Left lung (tissue), 4 donors: ENCODE measurements at regions not wholly inside any gene's neighbourhood (a gene's known extent, or its start where the extent isn't known, plus 50 kb on each side); places are given as distances from the start of the nearest gene placed in this dataset.
"Not testable (repeated sequence)": the region's sequence is repeated elsewhere in the genome, so short reads cannot be mapped to it uniquely, and the experiment has no call there.

Experiments used
- ATAC-seq: fragments of 200-7000 bp; cut with Tn5 transposase; one replicate; pipeline ENCODE4 v1.9.1; 2020; ENCODE audit warnings: moderate library complexity
- DNase-seq, 4 donors: peaks; one replicate each; pipeline ENCODE4 v3.0.0-alpha.2; 2013 to 2020
- H3K27ac ChIP-seq, 2 donors: fragments of 200-600 bp; sonication (generic) in 1 of 2; one replicate each; pipeline versions ENCODE4 v1.5.0 to v1.8.0; 2020 to 2021
- H3K27me3 ChIP-seq, 2 donors: fragments of 200-600 bp; sonication (generic) in 1 of 2; one replicate each; pipeline versions ENCODE4 v1.5.0 to v1.8.0; 2020 to 2021
- H3K36me3 ChIP-seq, 2 donors: fragments of 200-600 bp; sonication (generic) in 1 of 2; one replicate each; pipeline versions ENCODE4 v1.5.0 to v1.8.0; 2020 to 2021
- H3K4me1 ChIP-seq, 2 donors: fragments of 200-600 bp; one replicate each; pipeline ENCODE4 v1.8.0; 2021
- H3K4me3 ChIP-seq, 2 donors: fragments of 200-600 bp; sonication (generic) in 1 of 2; one replicate each; pipeline versions ENCODE4 v1.5.0 to v1.8.0; 2020 to 2021; ENCODE audit warnings: mild to moderate bottlenecking in 1 of 2
- H3K9me3 ChIP-seq, 2 donors: fragments of 200-600 bp; sonication (generic) in 1 of 2; one replicate each; pipeline versions ENCODE4 v1.5.0 to v1.8.0; 2020 to 2021
- intact Hi-C, 2 donors: fragments of 100-400 bp; cut with DNase I; formaldehyde crosslinking; loops; one replicate each; pipeline versions ENCODE4 v1.11.2 to v1.14.2; 2022
- TF ChIP-seq, protein P1 (sequence below), 2 donors: fragments of 200-600 bp; sonication (generic) in 1 of 2; IDR thresholded peaks; one replicate each; pipeline versions ENCODE4 v1.5.0 to v1.8.0; 2021; ENCODE audit warnings: antibody characterized with exemption in 2 of 2
- donor health status: DM: no; HTN: yes; CAD: no.
- donor health status: DM: no; HTN: no; CAD: no.

DNA sequence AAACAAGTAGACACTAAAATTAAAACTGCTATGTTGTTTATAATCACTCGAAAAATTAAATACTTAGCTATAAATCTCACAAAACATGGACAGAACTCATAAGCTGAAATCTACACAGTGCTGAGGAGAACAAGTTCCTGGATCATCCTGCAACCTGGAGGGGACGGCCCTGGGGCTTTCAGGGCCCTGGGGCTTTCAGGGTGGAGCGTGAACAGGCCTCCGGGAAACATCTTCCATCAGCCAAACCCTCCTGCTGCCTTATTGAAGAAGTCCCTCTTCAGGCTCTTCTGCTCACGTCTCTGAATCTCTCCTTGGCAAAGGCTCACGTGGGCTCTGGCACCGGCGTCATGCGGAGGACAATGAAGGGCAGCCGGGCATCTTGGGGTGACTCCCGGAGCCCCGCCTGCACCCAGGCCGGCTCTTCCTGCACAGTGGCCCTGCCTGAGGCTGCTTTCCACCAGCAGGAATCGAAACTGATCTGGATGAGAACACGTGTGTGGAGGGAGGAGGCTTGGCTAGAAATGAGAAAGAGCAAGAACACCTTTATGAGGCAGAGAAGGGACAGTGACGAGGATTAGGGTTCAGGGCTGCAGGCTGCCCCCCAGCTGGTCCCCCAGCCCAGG is 127.3 kb downstream of the CDRT15L2 start:
- Histone ChIP-seq H3K36me3 (no peaks in the 10 kb centered on the region), H3K27ac (no peak overlapping the region), H3K27me3 (peaks cover 0 to 7% of the 10 kb centered on the region in 2 donors), H3K4me1 (no peaks in the 10 kb centered on the region), H3K9me3 (no peaks in the 10 kb centered on the region), H3K4me3 (no peak overlapping the region)
- intact Hi-C loops, result no loop called here
- DNase-seq (no peak), ATAC-seq (no peak)
- TF ChIP-seq, protein P1, sequence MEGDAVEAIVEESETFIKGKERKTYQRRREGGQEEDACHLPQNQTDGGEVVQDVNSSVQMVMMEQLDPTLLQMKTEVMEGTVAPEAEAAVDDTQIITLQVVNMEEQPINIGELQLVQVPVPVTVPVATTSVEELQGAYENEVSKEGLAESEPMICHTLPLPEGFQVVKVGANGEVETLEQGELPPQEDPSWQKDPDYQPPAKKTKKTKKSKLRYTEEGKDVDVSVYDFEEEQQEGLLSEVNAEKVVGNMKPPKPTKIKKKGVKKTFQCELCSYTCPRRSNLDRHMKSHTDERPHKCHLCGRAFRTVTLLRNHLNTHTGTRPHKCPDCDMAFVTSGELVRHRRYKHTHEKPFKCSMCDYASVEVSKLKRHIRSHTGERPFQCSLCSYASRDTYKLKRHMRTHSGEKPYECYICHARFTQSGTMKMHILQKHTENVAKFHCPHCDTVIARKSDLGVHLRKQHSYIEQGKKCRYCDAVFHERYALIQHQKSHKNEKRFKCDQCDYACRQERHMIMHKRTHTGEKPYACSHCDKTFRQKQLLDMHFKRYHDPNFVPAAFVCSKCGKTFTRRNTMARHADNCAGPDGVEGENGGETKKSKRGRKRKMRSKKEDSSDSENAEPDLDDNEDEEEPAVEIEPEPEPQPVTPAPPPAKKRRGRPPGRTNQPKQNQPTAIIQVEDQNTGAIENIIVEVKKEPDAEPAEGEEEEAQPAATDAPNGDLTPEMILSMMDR (IDR thresholded peaks at IDR 0.05), result no peak

DNA sequence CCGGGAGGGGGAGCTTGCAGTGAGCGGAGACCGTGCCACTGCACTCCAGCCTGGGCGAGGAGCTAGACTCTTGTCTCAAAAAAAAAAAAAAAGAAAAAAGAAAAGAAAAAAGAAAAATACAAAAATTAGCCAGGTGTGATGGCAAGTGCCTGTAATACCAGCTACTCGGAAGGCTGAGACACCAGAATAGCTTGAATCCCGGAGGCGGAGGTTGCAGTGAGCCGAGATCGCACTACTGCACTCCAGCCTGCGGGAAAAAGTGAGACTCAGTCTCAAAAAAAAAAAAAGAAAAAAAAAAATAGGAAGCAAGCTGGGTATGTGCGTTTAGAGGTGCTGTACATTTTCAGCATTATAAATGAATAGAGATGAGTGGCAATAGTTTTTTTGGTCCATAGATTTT is 129.3 kb downstream of the CDRT15L2 start:
- ATAC-seq, DNase-seq, H3K4me3 ChIP-seq, H3K9me3 ChIP-seq, H3K27me3 ChIP-seq, H3K36me3 ChIP-seq, intact Hi-C loops, H3K27ac ChIP-seq, H3K4me1 ChIP-seq: not testable (repeated sequence)

DNA sequence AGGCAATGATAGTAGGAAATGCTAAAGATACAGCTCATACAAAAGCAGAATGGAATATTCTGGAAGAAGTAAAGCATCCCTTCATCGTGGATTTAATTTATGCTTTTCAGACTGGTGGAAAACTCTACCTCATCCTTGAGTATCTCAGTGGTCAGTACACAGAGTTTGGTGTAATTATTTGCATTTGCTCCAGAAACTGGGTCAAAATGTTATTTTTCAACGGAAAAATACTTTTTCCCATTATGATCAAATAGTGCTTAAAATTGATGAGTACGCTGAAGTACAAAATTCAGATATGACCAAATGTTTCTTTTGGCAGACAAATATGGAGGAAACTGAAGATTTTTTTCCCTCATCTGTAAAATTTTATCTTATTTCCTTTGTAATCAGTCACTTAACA is 137.0 kb downstream of the CDRT15L2 start:
- H3K4me3 ChIP-seq, H3K27me3 ChIP-seq, H3K9me3 ChIP-seq, DNase-seq, H3K36me3 ChIP-seq, H3K27ac ChIP-seq, H3K4me1 ChIP-seq, intact Hi-C loops, ATAC-seq: not testable (repeated sequence)

DNA sequence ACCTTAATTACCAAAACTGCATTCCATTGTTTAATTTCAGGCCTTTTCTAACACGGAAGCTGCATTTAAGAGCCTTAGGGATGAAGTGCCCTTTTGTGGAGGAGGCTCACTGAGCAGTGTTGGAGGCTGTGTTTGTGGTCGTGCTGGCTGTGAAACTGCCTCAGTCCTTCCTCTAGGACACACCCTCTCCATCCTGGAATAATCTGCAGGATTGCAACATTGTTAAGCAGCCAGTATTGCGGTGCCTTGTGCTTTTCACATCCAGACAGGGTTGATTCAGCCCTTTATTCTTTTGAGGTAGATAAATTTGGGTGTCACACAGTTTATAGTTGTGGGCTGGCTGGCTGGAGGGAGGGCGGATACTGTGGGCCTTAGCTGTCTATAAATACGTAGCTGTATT is 141.6 kb downstream of the CDRT15L2 start:
- DNase-seq (no peak), ATAC-seq (peak; percentile 47)
- Histone ChIP-seq H3K9me3 (no peaks in the 10 kb centered on the region), H3K36me3 (no peaks in the 10 kb centered on the region), H3K4me3 (no peak overlapping the region), H3K27ac (no peak overlapping the region), H3K4me1 (no peaks in the 10 kb centered on the region), H3K27me3 (no peaks in the 10 kb centered on the region)
- TF ChIP-seq, protein P1 (IDR thresholded peaks at IDR 0.05), result no peak
- intact Hi-C loops, result no loop called here

DNA sequence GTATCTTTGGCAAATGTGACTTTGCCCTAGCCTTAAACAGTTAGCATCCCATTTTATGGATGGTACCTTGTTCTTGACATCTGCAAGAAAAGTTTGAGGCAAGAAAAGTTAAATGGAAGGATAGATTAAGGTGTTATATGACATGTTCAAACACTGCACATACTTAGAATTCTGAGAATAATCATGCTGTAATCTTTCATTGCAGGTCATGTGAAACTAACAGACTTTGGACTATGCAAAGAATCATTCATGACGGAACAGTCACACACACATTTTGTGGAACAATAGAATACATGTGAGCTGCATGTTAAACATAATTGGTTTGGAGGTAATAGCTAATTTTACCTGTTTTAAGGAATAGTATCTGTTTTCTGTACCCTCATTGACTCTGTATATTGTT is 144.9 kb downstream of the CDRT15L2 start:
- intact Hi-C loops, H3K36me3 ChIP-seq, H3K9me3 ChIP-seq, H3K4me3 ChIP-seq, DNase-seq, H3K27me3 ChIP-seq, H3K4me1 ChIP-seq, H3K27ac ChIP-seq, ATAC-seq: not testable (repeated sequence)

DNA sequence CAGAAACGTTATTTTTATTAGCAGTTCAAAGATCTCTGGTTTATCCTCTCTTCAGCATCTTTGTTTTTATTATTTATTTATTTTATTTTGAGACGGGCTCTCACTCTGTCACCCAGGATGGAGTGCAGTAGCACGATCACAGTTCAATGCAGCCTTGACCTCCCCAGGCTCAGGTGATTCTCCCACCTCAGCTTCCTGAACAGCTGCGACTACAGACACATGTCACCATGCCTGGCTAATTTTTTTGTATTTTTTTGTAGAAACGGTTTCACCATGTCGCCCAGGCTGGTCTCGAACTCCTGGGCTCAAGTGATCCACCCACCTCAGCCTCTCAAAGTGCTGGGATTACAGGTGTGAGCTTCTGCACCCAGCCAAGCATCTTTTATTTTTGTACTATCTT is 147.7 kb downstream of the CDRT15L2 start:
- H3K9me3 ChIP-seq, H3K27ac ChIP-seq, H3K27me3 ChIP-seq, H3K4me3 ChIP-seq, H3K36me3 ChIP-seq, ATAC-seq, DNase-seq, H3K4me1 ChIP-seq, intact Hi-C loops: not testable (repeated sequence)

DNA sequence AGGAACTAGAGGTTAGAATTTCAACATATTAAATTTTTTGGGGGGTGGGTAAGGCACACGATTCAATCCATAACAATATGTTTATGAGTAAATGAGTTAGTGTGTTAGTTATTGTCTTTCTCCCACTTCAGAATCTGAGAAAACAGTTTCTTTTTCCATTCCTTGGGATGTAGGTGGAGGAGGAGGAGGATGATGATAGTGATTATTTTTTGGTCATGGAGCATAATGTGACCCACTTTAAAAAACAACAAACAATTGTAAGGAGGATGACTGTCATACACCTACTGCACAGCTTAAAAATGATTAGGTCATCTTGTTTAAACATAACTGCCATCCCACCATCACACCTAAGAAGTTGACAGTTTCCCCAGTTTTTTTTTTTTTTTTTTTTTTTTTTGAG is 148.7 kb downstream of the CDRT15L2 start:
- intact Hi-C loops, result no loop called here
- ATAC-seq (no peak), DNase-seq (no peak)
- Histone ChIP-seq H3K4me1 (no peaks in the 10 kb centered on the region), H3K27ac (no peak overlapping the region), H3K27me3 (no peaks in the 10 kb centered on the region), H3K9me3 (no peaks in the 10 kb centered on the region), H3K4me3 (no peak overlapping the region), H3K36me3 (no peaks in the 10 kb centered on the region)
- TF ChIP-seq, protein P1 (IDR thresholded peaks at IDR 0.05), result no peak

DNA sequence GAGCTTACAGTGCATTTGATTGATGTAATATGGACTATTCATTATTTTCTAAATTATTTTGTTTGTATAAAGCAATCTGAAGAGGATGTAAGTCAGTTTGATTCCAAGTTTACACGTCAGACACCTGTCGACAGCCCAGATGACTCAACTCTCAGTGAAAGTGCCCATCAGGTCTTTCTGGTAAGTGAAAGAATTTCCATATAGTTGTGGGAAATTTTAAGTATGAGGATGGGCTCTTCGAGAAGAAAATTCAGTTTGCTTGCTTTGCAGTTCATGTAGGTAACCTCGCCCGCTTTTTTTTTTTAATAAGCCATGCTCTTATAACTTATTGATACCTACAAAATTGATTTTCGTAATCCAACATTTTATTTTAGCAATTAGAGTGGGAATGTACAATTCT is 151.6 kb downstream of the CDRT15L2 start:
- intact Hi-C loops, H3K4me3 ChIP-seq, H3K36me3 ChIP-seq, ATAC-seq, H3K27ac ChIP-seq, H3K4me1 ChIP-seq, DNase-seq, H3K9me3 ChIP-seq, H3K27me3 ChIP-seq: not testable (repeated sequence)
